Glutamatergic neuron (in vitro differentiated cells): ENCODE measurements at regions not wholly inside any gene's neighbourhood (a gene's known extent, or its start where the extent isn't known, plus 50 kb on each side); places are given as distances from the start of the nearest gene placed in this dataset.

Source experiments
- DNase-seq: peaks from one replicate; pipeline ENCODE4 v3.0.0; 2022
- H3K27ac Mint-ChIP-seq: one replicate; pipeline ENCODE4 v1.8.0; 2020; ENCODE audit warnings: mild to moderate bottlenecking, mixed read lengths, inconsistent platforms; ENCODE audit not compliant: unreplicated experiment
- H3K27me3 Mint-ChIP-seq: one replicate; pipeline ENCODE4 v1.8.0; 2020; ENCODE audit warnings: mild to moderate bottlenecking, moderate library complexity, mixed read lengths, inconsistent platforms; ENCODE audit not compliant: unreplicated experiment
- H3K36me3 Mint-ChIP-seq: one replicate; pipeline ENCODE4 v1.8.0; 2020; ENCODE audit warnings: mild to moderate bottlenecking, mixed read lengths, inconsistent platforms; ENCODE audit not compliant: unreplicated experiment
- H3K4me1 Mint-ChIP-seq: one replicate; pipeline ENCODE4 v1.8.0; 2020; ENCODE audit warnings: mild to moderate bottlenecking, low read depth, mixed read lengths, inconsistent platforms; ENCODE audit not compliant: unreplicated experiment
- H3K4me3 Mint-ChIP-seq: one replicate; pipeline ENCODE4 v1.8.0; 2020; ENCODE audit warnings: mild to moderate bottlenecking, mixed read lengths, inconsistent platforms; ENCODE audit not compliant: unreplicated experiment
- H3K9me3 Mint-ChIP-seq: one replicate; pipeline ENCODE4 v1.8.0; 2020; ENCODE audit warnings: mild to moderate bottlenecking, moderate library complexity, mixed read lengths, inconsistent platforms; ENCODE audit not compliant: unreplicated experiment
- CTCF ChIP-seq: fragments of 200-600 bp; sonication (generic); IDR thresholded peaks from one replicate; pipeline ENCODE4 v1.5.0; 2021; ENCODE audit not compliant: partially characterized antibody, unreplicated experiment

GRCh38 chr2:145609951-145610350, 1090.0 kb upstream of the ZEB2 start:
- Mint-ChIP-seq H3K4me3 (no peak overlapping the region), H3K36me3 (no peaks in the 10 kb centered on the region), H3K27me3 (no peaks in the 10 kb centered on the region), H3K4me1 (no peaks in the 10 kb centered on the region), H3K9me3 (peaks cover 2% of the 10 kb centered on the region), H3K27ac (no peak overlapping the region)
- DNase-seq = no peak
- no peak for TF ChIP-seq CTCF

GRCh38 chr2:145601361-145601925, 1081.5 kb upstream of the ZEB2 start:
- H3K4me3 Mint-ChIP-seq = no peak overlapping the region
- H3K27ac Mint-ChIP-seq = no peak overlapping the region

GRCh38 chr2:145600811-145601210, 1080.9 kb upstream of the ZEB2 start:
- H3K36me3 Mint-ChIP-seq = no peaks in the 10 kb centered on the region
- no peaks in the 10 kb centered on the region for H3K27me3 Mint-ChIP-seq
- TF ChIP-seq CTCF = no peak
- no peaks in the 10 kb centered on the region for H3K9me3 Mint-ChIP-seq
- no peak overlapping the region for H3K27ac Mint-ChIP-seq
- H3K4me1 Mint-ChIP-seq = no peaks in the 10 kb centered on the region
- H3K4me3 Mint-ChIP-seq = no peak overlapping the region
- no peak for DNase-seq

More at GRCh38 chr2:145601361-145601925, 1081.5 kb upstream of the ZEB2 start:
- H3K27me3 Mint-ChIP-seq = no peaks in the 10 kb centered on the region
- DNase-seq = no peak
- TF ChIP-seq CTCF = no peak
- H3K36me3 Mint-ChIP-seq = no peaks in the 10 kb centered on the region
- H3K9me3 Mint-ChIP-seq = no peaks in the 10 kb centered on the region
- no peaks in the 10 kb centered on the region for H3K4me1 Mint-ChIP-seq

- Mint-ChIP-seq H3K4me1 (no peaks in the 10 kb centered on the region), H3K9me3 (no peaks in the 10 kb centered on the region), H3K27me3 (no peaks in the 10 kb centered on the region), H3K36me3 (no peaks in the 10 kb centered on the region), H3K4me3 (no peak overlapping the region), H3K27ac (no peak overlapping the region)
- no peak for TF ChIP-seq CTCF
- no peak for DNase-seq
Observed at GRCh38 chr2:145599756-145600155, 1079.8 kb upstream of the ZEB2 start.

GRCh38 chr2:145598434-145598833, 1078.5 kb upstream of the ZEB2 start:
- no peak for DNase-seq
- Mint-ChIP-seq H3K27ac (no peak overlapping the region), H3K36me3 (no peaks in the 10 kb centered on the region), H3K4me1 (no peaks in the 10 kb centered on the region), H3K4me3 (no peak overlapping the region), H3K27me3 (peaks cover 2% of the 10 kb centered on the region), H3K9me3 (no peaks in the 10 kb centered on the region)
- no peak for TF ChIP-seq CTCF
